SK-N-MC (cell line): ENCODE measurements at regions not wholly inside any gene's neighbourhood (a gene's known extent, or its start where the extent isn't known, plus 50 kb on each side); places are given as distances from the start of the nearest gene placed in this dataset.

ENCODE experiments used
- DNase-seq: peaks from one replicate; pipeline ENCODE4 v3.0.0-alpha.2; 2011; ENCODE audit warnings: low read depth, low spot score
- H3K27ac ChIP-seq: fragments of 200-600 bp; sonication (generic); 2 replicates; pipeline ENCODE4 v1.5.1; 2016; ENCODE audit warnings: mixed run types
- H3K36me3 ChIP-seq: fragments of 200-600 bp; sonication (generic); 2 replicates; pipeline ENCODE4 v1.6.1; 2017; ENCODE audit warnings: antibody characterized with exemption, low read length, mixed read lengths; ENCODE audit not compliant: insufficient read depth
- H3K4me3 ChIP-seq: fragments of 200-600 bp; sonication (generic); 2 replicates; pipeline ENCODE4 v1.5.1; 2016
- H3K9ac ChIP-seq: fragments of 200-600 bp; sonication (generic); 2 replicates; pipeline ENCODE4 v1.8.0; 2017; ENCODE audit warnings: mixed run types, mixed read lengths; ENCODE audit not compliant: insufficient read length
- H3K9me3 ChIP-seq: fragments of 200-600 bp; sonication (generic); 2 replicates; pipeline ENCODE4 v1.6.1; 2017; ENCODE audit warnings: low read depth, mild to moderate bottlenecking, antibody characterized with exemption, low read length, moderate library complexity, mixed read lengths
- EZH2 ChIP-seq: fragments of 200-600 bp; sonication (generic); IDR thresholded peaks from one replicate; pipeline ENCODE4 v1.6.1; 2017; ENCODE audit warnings: antibody characterized with exemption
- FOXP2 ChIP-seq: optimal IDR thresholded peaks from 2 replicates; pipeline ENCODE3; 2011; ENCODE audit warnings: mild to moderate bottlenecking, moderate library complexity; ENCODE audit not compliant: insufficient read depth; ENCODE audit errors: extremely low read length, control extremely low read depth
- POLR2AphosphoS5 ChIP-seq: IDR thresholded peaks from 2 replicates; pipeline ENCODE4 v1.6.1; 2012; ENCODE audit warnings: mild to moderate bottlenecking, low read depth, low read length, borderline replicate concordance

GRCh38 chr9:87266697-87267096 lies 231.0 kb upstream of the DAPK1 start:
- Histone ChIP-seq H3K9ac (no peak overlapping the region), H3K9me3 (0 out of 2 replicates have a peak, but pooled peaks cover 3% of the 10 kb centered on the region)
- no peak for TF ChIP-seq EZH2
- no peak for TF ChIP-seq POLR2AphosphoS5
- no peak for TF ChIP-seq FOXP2

GRCh38 chr9:87267251-87268070 lies 230.2 kb upstream of the DAPK1 start:
- Histone ChIP-seq H3K9me3 (peaks cover 3% of the 10 kb centered on the region; the same call in 1 of the 2 replicates), H3K4me3 (no peak overlapping the region), H3K27ac (no peak overlapping the region), H3K36me3 (no peaks in the 10 kb centered on the region), H3K9ac (no peak overlapping the region)
- DNase-seq = no peak
- TF ChIP-seq FOXP2 (no peak), EZH2 (no peak), POLR2AphosphoS5 (no peak)

More at GRCh38 chr9:87266697-87267096, 231.0 kb upstream of the DAPK1 start:
- Histone ChIP-seq H3K4me3 (no peak overlapping the region), H3K27ac (no peak overlapping the region), H3K36me3 (no peaks in the 10 kb centered on the region)
- DNase-seq = no peak

GRCh38 chr9:87269296-87270176 lies 228.1 kb upstream of the DAPK1 start:
- no peak for DNase-seq
- no peak for TF ChIP-seq FOXP2
- no peak for TF ChIP-seq EZH2
- TF ChIP-seq POLR2AphosphoS5 = no peak
- H3K9ac ChIP-seq = peak overlapping the region; percentile 20
- H3K9me3 ChIP-seq = peaks cover 6% of the 10 kb centered on the region; the same call in 1 of the 2 replicates
- no peak overlapping the region for H3K4me3 ChIP-seq
- peak overlapping the region; percentile 67 for H3K27ac ChIP-seq
- no peaks in the 10 kb centered on the region for H3K36me3 ChIP-seq

- peak overlapping the region; percentile 24; the same call in 1 of the 2 replicates for H3K4me3 ChIP-seq
- H3K9me3 ChIP-seq = peaks cover 6% of the 10 kb centered on the region; the same call in 1 of the 2 replicates
- H3K27ac ChIP-seq = peak overlapping the region; percentile 67
- TF ChIP-seq POLR2AphosphoS5 (no peak), EZH2 (no peak), FOXP2 (no peak)
- no peak for DNase-seq
- no peaks in the 10 kb centered on the region for H3K36me3 ChIP-seq
- H3K9ac ChIP-seq = peak overlapping the region; percentile 20
Observed at GRCh38 chr9:87270221-87270847, 227.3 kb upstream of the DAPK1 start.

GRCh38 chr9:87270848-87271234 lies 226.8 kb upstream of the DAPK1 start:
- Histone ChIP-seq H3K9ac (peak overlapping the region; percentile 20), H3K27ac (no peak overlapping the region), H3K36me3 (no peaks in the 10 kb centered on the region), H3K9me3 (peaks cover 6% of the 10 kb centered on the region; the same call in 1 of the 2 replicates), H3K4me3 (peak overlapping the region; percentile 24; the same call in 1 of the 2 replicates)
- DNase-seq = no peak
- TF ChIP-seq EZH2 = no peak
- no peak for TF ChIP-seq POLR2AphosphoS5
- no peak for TF ChIP-seq FOXP2

- Histone ChIP-seq H3K9ac (no peak overlapping the region), H3K27ac (no peak overlapping the region), H3K36me3 (no peaks in the 10 kb centered on the region), H3K4me3 (no peak overlapping the region), H3K9me3 (peaks cover 3% of the 10 kb centered on the region; the same call in 1 of the 2 replicates)
- DNase-seq = no peak
- no peak for TF ChIP-seq POLR2AphosphoS5
- TF ChIP-seq EZH2 = no peak
- TF ChIP-seq FOXP2 = no peak
Observed at GRCh38 chr9:87271696-87272477, 225.8 kb upstream of the DAPK1 start.

- no peak for TF ChIP-seq EZH2
Observed at GRCh38 chr9:87275047-87275725, 222.5 kb upstream of the DAPK1 start.

More at GRCh38 chr9:87275047-87275725, 222.5 kb upstream of the DAPK1 start:
- no peak overlapping the region for H3K9ac ChIP-seq
- peaks cover 3% of the 10 kb centered on the region; the same call in 1 of the 2 replicates for H3K9me3 ChIP-seq
- H3K27ac ChIP-seq = no peak overlapping the region
- DNase-seq = no peak
- no peaks in the 10 kb centered on the region for H3K36me3 ChIP-seq
- H3K4me3 ChIP-seq = no peak overlapping the region
